GM18498 (cell line): ENCODE measurements at regions not wholly inside any gene's neighbourhood (a gene's known extent, or its start where the extent isn't known, plus 50 kb on each side); places are given as distances from the start of the nearest gene placed in this dataset.

Experiments
- ATAC-seq: cut with Tn5 transposase; IDR thresholded peaks from one replicate; pipeline ENCODE4 v1.9.1; 2021; ENCODE audit warnings: mild to moderate bottlenecking, moderate library complexity; ENCODE audit not compliant: unreplicated experiment

DNA sequence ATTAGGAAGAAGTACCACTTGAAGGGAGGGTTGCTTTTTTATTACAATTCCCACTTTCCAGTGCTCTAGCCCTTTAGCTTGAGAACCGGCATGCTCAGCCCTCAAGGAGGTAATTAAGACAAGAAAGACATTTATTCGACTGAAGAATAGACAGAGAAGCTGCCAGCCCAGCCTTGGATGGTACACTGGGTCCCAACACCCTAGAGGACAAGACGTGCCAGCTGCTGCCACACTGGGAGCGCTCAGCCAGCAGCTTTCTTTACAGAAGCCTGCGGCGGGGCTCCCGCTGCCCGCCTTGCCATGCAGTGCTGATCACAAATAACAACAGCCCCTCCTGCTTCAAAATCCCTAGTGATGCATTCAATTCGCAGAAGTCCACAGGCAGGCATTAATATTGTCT is 746.3 kb upstream of the RAB6C start:
- ATAC-seq, result no peak

DNA sequence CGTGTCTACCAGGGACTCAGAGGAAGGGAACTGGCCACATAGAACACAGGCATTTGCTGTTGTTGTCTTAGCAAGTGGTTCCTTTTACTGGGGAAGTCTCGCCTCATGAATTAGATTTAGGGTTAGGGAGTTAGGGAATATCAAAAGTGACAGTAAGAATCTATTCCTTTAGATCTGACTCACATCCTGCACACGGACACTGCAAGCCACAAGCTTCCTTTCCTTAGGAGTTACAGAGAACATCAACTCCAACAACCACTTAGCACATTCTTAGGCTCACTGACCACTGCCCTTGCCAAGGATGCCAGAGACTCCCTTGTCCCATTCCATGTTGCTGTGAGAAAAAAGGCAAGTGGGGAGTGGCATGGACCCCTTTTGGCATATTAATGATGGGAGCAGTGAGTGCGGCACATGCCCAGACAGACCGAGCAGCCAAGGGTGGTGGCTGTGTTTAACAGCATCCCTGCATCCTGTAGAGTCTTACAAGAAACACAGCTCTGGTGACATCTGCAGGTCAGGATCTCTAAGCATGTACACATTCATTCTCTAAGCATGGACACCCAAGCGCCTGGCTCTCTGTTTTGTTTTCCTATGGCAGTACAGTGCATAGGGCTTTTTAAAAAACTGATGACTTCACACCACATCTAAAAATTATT is 745.6 kb upstream of the RAB6C start:
- ATAC-seq, result no peak

GRCh38 chr2:129236601-129237000 is 742.9 kb upstream of the RAB6C start:
- no peak for ATAC-seq

DNA sequence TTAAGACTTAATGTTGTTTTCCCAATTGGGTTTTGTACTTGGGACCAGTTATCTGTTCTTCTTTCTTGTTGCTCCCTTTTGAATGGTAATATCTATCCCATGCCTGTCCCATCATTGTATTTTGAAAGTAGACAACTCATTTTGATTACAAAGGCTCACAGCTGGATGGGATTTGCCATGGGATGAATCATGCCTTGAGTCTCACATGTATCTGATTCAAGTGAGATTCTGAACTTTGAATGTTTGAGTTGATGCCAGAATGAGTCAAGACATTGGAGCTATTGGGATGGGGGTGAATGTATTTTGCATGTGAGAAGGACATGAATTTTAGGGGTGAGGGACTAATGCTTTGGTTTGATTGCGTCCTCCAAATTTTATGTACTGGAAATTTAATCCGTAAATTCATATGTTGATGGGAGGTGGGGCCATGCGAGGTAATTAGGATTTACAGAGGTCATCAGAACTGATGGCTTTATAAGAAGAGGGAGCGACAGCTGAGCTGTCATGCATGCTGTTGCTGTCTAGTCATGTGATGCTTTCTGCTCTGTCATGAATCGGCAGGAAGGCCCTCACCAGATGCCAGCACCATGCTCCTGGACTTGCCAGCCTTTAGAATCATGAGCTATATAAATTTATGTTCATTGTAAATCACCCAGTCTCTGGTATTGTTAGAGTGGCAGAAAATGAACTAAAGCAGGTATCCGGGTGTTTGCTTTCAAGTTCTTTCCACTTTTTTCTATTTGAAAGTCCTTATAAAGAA is 741.3 kb upstream of the RAB6C start:
- no peak for ATAC-seq

GRCh38 chr2:129239141-129239540 is 740.3 kb upstream of the RAB6C start:
- ATAC-seq, result no peak

DNA sequence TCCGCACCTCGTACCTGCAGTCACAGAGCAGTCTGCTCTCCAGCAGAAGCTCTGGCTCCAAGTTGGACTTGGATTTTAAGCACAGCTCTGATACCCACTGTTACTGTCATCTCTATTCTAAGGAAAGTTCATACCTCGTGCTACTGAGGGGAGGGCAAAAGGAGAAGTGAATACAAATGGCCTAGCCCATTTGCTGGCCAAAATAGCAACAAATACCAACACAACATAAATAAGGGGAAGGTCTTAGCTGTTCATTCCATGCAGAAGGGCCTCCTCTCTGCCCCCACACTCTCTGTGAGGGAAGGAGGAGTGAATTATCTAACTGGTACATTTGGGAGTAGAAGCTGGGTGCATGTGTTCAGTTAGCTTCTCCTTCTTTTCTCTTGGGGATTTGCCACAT is 739.4 kb upstream of the RAB6C start:
- no peak for ATAC-seq

DNA sequence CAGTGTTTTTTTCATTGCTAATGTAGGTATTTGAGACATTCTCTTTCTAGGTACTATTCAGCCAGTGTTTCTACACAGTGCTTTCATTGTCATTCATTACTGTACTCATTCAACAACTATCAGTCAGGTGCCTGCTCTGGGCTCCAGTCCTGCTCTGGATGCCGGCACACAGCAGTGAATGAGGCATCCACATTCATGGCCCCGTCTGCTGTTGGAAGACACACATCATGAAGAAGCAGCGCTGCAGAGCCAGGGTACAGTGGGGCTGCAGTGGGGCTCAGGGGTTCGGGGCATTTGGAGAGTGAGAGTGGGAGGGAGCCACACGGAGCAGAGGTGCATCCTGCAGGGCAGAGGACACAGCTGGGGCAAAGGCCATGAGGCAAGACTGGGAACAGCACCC is 737.2 kb upstream of the RAB6C start:
- no peak for ATAC-seq

GRCh38 chr2:129247751-129248150 is 731.7 kb upstream of the RAB6C start:
- no peak for ATAC-seq

- ATAC-seq, result no peak
These were observed 731.3 kb upstream of the RAB6C start for GRCh38 chr2:129248198-129248597.

GRCh38 chr2:129252781-129253460 is 726.5 kb upstream of the RAB6C start:
- no peak for ATAC-seq

- ATAC-seq, result no peak
These were observed 726.0 kb upstream of the RAB6C start for GRCh38 chr2:129253461-129253812.

- no peak for ATAC-seq
These were observed 724.7 kb upstream of the RAB6C start for GRCh38 chr2:129254718-129255117.

DNA sequence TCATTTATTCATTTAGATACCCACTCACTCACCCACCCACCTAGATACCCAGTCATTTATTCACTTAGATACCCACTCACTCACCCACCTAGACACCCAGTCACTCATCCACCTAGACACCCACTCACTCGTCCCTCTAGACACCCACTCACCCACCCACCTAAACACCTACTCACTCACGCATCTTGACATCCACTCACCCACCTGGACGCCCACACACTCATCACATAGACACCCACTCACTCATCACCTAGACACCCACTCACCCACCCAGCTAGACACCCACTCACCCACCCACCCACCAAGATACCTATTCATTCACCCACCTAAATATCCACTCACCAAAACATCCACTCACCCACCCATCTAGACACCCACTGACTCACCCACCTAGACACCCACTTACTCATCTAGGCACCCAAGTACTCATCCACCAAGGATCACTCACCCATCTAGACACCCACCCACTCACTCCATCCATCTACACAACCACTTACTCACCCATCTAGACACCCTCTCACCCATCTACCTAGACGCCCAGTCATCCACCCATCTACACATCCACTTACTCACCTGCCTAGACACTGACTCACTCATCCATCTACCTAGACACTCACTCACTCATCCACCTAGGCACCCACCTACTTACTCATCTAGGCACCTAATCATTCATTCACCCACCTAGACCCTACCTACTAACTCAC is 723.7 kb upstream of the RAB6C start:
- no peak for ATAC-seq

GRCh38 chr2:129256642-129257041 is 722.8 kb upstream of the RAB6C start:
- no peak for ATAC-seq

GRCh38 chr2:129262934-129263333 is 716.5 kb upstream of the RAB6C start:
- ATAC-seq, result no peak

DNA sequence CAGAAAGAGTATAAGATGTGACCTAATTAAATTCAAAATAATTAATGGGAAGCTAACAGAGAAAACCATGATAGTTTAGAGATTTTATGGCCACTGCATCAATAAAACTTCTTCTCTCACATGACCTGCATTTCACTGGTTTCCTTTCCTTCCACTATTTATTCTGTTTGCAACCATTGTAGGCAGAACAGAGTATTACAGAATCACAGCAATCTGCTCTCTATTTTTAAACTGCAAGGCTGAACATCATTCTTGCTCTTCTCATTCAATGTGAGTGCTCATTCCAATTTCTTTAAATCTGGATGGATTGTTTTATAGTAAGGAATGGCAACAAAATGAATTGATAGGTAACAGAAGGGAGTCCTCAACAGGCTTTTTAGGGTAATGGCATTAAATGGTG is 715.5 kb upstream of the RAB6C start:
- no peak for ATAC-seq

GRCh38 chr2:129267559-129267958 is 711.9 kb upstream of the RAB6C start:
- ATAC-seq, result no peak

DNA sequence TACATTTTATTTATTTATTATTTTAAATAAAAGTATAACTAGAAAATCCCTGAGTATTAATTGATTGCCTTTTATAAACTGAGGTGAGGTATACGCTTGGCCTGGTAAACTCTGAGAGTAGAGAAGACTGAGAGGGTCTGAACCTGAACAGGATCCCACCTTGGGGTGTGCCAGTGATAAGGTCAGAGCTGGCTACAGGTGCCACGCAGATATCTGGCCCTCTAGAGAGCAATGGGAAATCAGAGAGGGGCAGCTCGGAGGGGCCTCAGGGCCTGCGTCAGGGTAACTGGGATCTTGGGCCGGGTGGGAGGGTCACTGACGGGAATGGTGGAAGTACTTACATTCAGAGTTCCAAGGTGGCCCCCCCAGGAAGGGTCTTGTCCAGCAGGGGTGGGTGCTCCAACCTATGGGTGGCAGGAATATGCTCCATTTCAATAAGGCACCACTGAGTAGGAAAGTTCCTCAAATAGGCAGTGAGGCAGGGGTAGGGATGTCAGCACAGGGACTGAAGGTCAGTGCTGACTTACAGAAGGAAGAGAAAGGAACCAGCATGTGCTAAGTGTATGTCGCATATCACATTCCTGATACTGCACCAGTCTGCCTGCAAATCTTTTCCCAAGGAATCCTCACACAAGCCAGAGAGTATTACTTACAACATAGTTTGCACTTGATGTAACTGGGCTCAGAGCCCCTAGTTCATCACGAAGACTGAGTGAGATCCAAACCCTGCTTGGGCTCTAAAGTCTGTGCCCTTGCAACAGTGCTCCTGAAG is 706.0 kb upstream of the RAB6C start:
- ATAC-seq, result no peak

DNA sequence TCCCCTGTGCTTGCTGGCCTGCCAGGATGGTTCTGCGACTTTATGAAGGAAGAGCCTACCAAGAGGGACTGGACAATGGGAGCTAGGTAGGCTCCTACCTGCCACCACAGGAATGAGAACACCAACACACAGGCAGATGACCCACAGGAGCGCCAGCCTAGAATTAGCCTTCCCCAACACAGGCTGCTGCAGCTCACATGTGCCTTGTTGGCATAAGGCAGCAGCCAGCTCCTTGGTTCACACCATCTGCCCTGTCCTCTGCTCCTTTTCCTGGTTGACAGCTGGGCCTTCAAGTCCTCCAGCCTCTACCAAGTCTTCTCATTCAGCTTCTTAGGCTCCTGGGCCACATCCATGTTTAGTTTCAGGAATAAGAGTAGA is 705.4 kb upstream of the RAB6C start:
- no peak for ATAC-seq

- ATAC-seq, result no peak
These were observed 704.5 kb upstream of the RAB6C start for GRCh38 chr2:129274918-129275317.

- ATAC-seq, result no peak
These were observed 703.8 kb upstream of the RAB6C start for GRCh38 chr2:129275706-129276105.
